ENCODE measurements at regions not wholly inside any gene's neighbourhood (a gene's known extent, or its start where the extent isn't known, plus 50 kb on each side); places are given as distances from the start of the nearest gene placed in this dataset.
"Not testable (repeated sequence)": the region's sequence is repeated elsewhere in the genome, so short reads cannot be mapped to it uniquely, and the experiment has no call there.

DNA sequence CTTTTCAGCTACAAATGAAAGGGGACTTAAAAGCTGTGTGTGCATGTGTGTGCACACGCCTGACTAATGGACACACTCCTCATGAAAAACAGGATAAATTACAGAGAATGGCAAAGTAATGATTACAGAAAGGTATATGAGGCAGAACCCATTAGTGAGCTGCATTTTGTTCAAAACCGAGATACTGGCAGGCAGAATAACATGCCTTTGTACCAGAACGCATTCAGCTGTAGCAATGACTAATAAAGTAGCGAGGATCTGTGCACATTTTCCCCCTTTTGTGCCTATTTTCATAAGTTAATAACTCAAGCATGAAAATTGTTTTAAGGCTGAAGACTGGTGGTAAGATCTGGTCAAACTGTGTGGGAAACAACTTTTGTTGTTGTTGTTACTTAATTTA lies 165.7 kb upstream of the PLGLB2 start:
- H3K27me3 ChIP-seq (replicated peaks; ENCODE audit: insufficient read depth); H3K36me3 ChIP-seq (ENCODE audit: low read depth); H3K27ac ChIP-seq; H3K4me1 ChIP-seq (ENCODE audit: insufficient read depth); H3K9ac ChIP-seq; H3K9me2 ChIP-seq (ENCODE audit: insufficient read depth); H3K79me2 ChIP-seq (ENCODE audit: insufficient read depth); H2AFZ ChIP-seq; H3K4me3 ChIP-seq; H3K4me2 ChIP-seq (ENCODE audit: unreplicated experiment); in situ Hi-C loops (cut with MboI); DNase-seq; H3K9me3 ChIP-seq (ENCODE audit: low read depth); H4K20me1 ChIP-seq (ENCODE audit: insufficient read depth); H3F3A ChIP-seq (ENCODE audit: insufficient read depth): not testable (repeated sequence)
- WGBS, 2 experiments (ENCODE audit: low coverage in 1 of 2, low lambda C conversion rate in 2 of 2, missing lambda C conversion rate in 2 of 2): no CpG with 5 or more reads among the region's 4 CpGs

GRCh38 chr2:87582579-87582978 lies 165.3 kb upstream of the PLGLB2 start:
- H3K36me3 ChIP-seq (ENCODE audit: low read depth); H3K27ac ChIP-seq; H3K4me2 ChIP-seq (ENCODE audit: unreplicated experiment); H3K9ac ChIP-seq; H3K4me3 ChIP-seq; in situ Hi-C loops (cut with MboI); H3K79me2 ChIP-seq (ENCODE audit: insufficient read depth); H3K9me2 ChIP-seq (ENCODE audit: insufficient read depth); H4K20me1 ChIP-seq (ENCODE audit: insufficient read depth); H3K4me1 ChIP-seq (ENCODE audit: insufficient read depth); H3K27me3 ChIP-seq (replicated peaks; ENCODE audit: insufficient read depth); H3K9me3 ChIP-seq (ENCODE audit: low read depth); H3F3A ChIP-seq (ENCODE audit: insufficient read depth); H2AFZ ChIP-seq: not testable (repeated sequence)
- peak; percentile 9 for DNase-seq

- H4K20me1 ChIP-seq (ENCODE audit: insufficient read depth); DNase-seq; H3K4me1 ChIP-seq (ENCODE audit: insufficient read depth); H3K79me2 ChIP-seq (ENCODE audit: insufficient read depth); H3K9me2 ChIP-seq (ENCODE audit: insufficient read depth); H3K27me3 ChIP-seq (replicated peaks; ENCODE audit: insufficient read depth); H3K4me3 ChIP-seq; H3K36me3 ChIP-seq (ENCODE audit: low read depth); H3K4me2 ChIP-seq (ENCODE audit: unreplicated experiment); H3K9ac ChIP-seq; H2AFZ ChIP-seq; H3K9me3 ChIP-seq (ENCODE audit: low read depth); in situ Hi-C loops (cut with MboI); H3K27ac ChIP-seq; H3F3A ChIP-seq (ENCODE audit: insufficient read depth): not testable (repeated sequence)
- 94% methylated on average over 2 of the region's 2 CpGs for WGBS, 2 experiments (ENCODE audit: low coverage in 1 of 2, low lambda C conversion rate in 2 of 2, missing lambda C conversion rate in 2 of 2)
Observed at GRCh38 chr2:87583370-87583769, 164.5 kb upstream of the PLGLB2 start.

DNA sequence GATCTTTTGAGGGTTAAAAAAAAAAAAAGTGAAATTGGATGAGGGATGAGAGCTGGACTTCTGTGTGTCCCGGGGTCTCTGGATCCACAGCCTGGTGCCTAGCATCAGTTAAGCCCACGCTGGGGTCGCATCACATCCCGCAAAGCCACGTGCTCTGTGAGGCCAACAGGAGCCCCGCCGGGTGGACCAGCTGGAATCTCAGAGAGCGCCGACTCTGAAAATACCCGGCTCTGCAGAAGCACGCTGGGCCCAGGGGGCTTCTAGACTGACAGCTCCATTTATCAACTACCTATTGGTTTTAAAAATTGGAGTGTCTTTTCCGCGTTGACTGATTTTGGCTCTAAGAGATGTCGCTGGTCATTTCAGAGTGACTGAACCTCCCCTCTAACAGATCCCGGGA lies 164.1 kb upstream of the PLGLB2 start:
- DNase-seq; H4K20me1 ChIP-seq (ENCODE audit: insufficient read depth); H3K9me3 ChIP-seq (ENCODE audit: low read depth); H3K36me3 ChIP-seq (ENCODE audit: low read depth); H3F3A ChIP-seq (ENCODE audit: insufficient read depth); H3K9me2 ChIP-seq (ENCODE audit: insufficient read depth); H3K27me3 ChIP-seq (replicated peaks; ENCODE audit: insufficient read depth); H3K79me2 ChIP-seq (ENCODE audit: insufficient read depth); H3K4me2 ChIP-seq (ENCODE audit: unreplicated experiment); H2AFZ ChIP-seq; in situ Hi-C loops (cut with MboI); H3K4me1 ChIP-seq (ENCODE audit: insufficient read depth); H3K27ac ChIP-seq; H3K9ac ChIP-seq; H3K4me3 ChIP-seq: not testable (repeated sequence)
- WGBS, 2 experiments (ENCODE audit: low coverage in 1 of 2, low lambda C conversion rate in 2 of 2, missing lambda C conversion rate in 2 of 2): 74 to 75% methylated on average over 13 to 14 of the region's 15 CpGs

DNA sequence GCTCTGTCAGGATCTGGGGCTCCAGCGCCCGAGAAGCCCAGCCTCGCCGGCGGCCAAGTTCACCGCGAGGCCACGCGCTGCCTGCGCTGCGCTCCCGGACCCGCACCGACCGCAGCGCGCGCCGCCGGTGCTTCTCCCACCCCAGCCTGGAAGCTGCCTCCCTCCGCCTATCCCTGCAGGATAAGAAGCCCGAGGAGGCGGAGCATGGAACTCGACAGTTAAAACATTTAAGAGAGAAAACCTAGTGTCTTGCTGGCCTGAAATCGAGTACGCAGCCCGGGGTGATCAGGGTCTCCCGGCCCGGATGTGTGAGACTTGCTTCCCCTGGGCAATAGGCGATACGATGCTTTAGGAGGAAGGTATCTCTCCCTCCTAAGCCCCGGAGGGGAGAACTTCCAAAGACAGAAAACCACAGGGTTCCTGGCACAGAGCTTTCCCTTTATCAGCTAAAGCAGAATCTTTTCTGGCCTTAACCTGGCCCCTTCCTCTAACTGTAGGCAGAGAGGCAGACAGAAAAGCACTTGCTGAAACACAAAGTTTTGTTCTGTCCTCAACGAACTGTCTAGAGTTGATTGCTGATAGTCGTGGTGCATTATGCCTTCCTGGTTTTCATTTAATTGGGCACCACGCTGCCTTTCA lies 163.5 kb upstream of the PLGLB2 start:
- H3K9me3 ChIP-seq (ENCODE audit: low read depth); H3K9me2 ChIP-seq (ENCODE audit: insufficient read depth); in situ Hi-C loops (cut with MboI); H3K4me3 ChIP-seq; H4K20me1 ChIP-seq (ENCODE audit: insufficient read depth); H3K9ac ChIP-seq; DNase-seq; H2AFZ ChIP-seq; H3F3A ChIP-seq (ENCODE audit: insufficient read depth); H3K36me3 ChIP-seq (ENCODE audit: low read depth); H3K79me2 ChIP-seq (ENCODE audit: insufficient read depth); H3K4me2 ChIP-seq (ENCODE audit: unreplicated experiment); H3K27me3 ChIP-seq (replicated peaks; ENCODE audit: insufficient read depth); H3K4me1 ChIP-seq (ENCODE audit: insufficient read depth); H3K27ac ChIP-seq: not testable (repeated sequence)
- 43 to 49% methylated on average over 19 to 35 of the region's 35 CpGs for WGBS, 2 experiments (ENCODE audit: low coverage in 1 of 2, low lambda C conversion rate in 2 of 2, missing lambda C conversion rate in 2 of 2)

- in situ Hi-C loops (cut with MboI): not testable (repeated sequence)
- no CpG with 5 or more reads among the region's 1 CpG for WGBS, 2 experiments (ENCODE audit: low coverage in 1 of 2, low lambda C conversion rate in 2 of 2, missing lambda C conversion rate in 2 of 2)
Observed at GRCh38 chr2:87587934-87588333, 160.0 kb upstream of the PLGLB2 start.

DNA sequence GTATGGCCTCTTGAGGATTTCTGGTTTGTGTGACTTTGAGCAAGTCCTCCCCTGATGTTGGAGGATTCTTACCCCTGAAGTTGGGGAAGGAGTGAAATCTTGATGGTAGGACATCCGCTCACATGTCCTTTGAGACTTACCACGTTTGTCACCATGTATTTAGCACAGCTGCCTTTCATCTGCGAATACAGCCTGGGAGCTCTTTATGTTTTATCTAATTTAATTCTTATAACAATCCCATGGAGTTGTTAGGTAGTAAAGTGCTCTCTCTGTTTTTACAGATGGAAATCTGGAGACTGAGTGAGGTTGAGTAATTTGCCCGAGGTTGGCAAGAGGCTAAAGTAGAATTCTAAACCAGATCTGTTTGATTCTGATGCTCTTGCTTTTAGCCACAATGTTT lies 154.9 kb upstream of the PLGLB2 start:
- H4K20me1 ChIP-seq (ENCODE audit: insufficient read depth); H3K36me3 ChIP-seq (ENCODE audit: low read depth); H3K79me2 ChIP-seq (ENCODE audit: insufficient read depth); H3F3A ChIP-seq (ENCODE audit: insufficient read depth); H3K4me3 ChIP-seq; in situ Hi-C loops (cut with MboI); H3K9me3 ChIP-seq (ENCODE audit: low read depth); H3K4me2 ChIP-seq (ENCODE audit: unreplicated experiment); H3K27me3 ChIP-seq (replicated peaks; ENCODE audit: insufficient read depth); H2AFZ ChIP-seq; H3K4me1 ChIP-seq (ENCODE audit: insufficient read depth); H3K9ac ChIP-seq; DNase-seq; H3K27ac ChIP-seq; H3K9me2 ChIP-seq (ENCODE audit: insufficient read depth): not testable (repeated sequence)
- 61 to 67% methylated on average over 4 of the region's 4 CpGs for WGBS, 2 experiments (ENCODE audit: low coverage in 1 of 2, low lambda C conversion rate in 2 of 2, missing lambda C conversion rate in 2 of 2)

More at GRCh38 chr2:87587934-87588333, 160.0 kb upstream of the PLGLB2 start:
- not testable (repeated sequence) for DNase-seq; H3K4me2 ChIP-seq (ENCODE audit: unreplicated experiment); H2AFZ ChIP-seq; H4K20me1 ChIP-seq (ENCODE audit: insufficient read depth); H3K4me1 ChIP-seq (ENCODE audit: insufficient read depth); H3K9me2 ChIP-seq (ENCODE audit: insufficient read depth); H3K27ac ChIP-seq; H3K36me3 ChIP-seq (ENCODE audit: low read depth); H3K9me3 ChIP-seq (ENCODE audit: low read depth); H3K4me3 ChIP-seq; H3F3A ChIP-seq (ENCODE audit: insufficient read depth); H3K79me2 ChIP-seq (ENCODE audit: insufficient read depth); H3K27me3 ChIP-seq (replicated peaks; ENCODE audit: insufficient read depth); H3K9ac ChIP-seq
